PC-9 (cell line): ENCODE measurements at regions not wholly inside any gene's neighbourhood (a gene's known extent, or its start where the extent isn't known, plus 50 kb on each side); places are given as distances from the start of the nearest gene placed in this dataset.

Experiments used
- BruUV-seq: library from RNA; stranded (reverse); fragments of 400-500 nt; replicated peaks from 2 replicates; lab custom pipeline; 2021; lab: Mats Ljungman, UMichigan
- CTCF ChIA-PET: fragments of 300-600 bp; sonication (Branson Sonifier 250); formaldehyde crosslinking; loops from one replicate; lab custom pipeline; 2022; ENCODE audit warnings: antibody characterized with exemption; lab: Charles Lee
- POLR2A ChIA-PET: fragments of 300-600 bp; sonication (Branson Sonifier 250); formaldehyde crosslinking; loops from one replicate; lab custom pipeline; 2022; ENCODE audit warnings: antibody characterized with exemption; ENCODE audit not compliant: unreplicated experiment; lab: Charles Lee
- DNase-seq, 2 experiments: peaks; one replicate each; pipeline versions ENCODE4 v3.0.0 to v3.0.0-alpha.2; 2015 to 2022; ENCODE audit warnings: mixed read lengths in 1 of 2
- H2AFZ ChIP-seq: fragments of 200-600 bp; sonication (generic); 2 replicates; pipeline ENCODE4 v1.8.1; 2017; ENCODE audit warnings: antibody characterized with exemption
- H3F3A ChIP-seq: fragments of 200-600 bp; sonication (generic); 2 replicates; pipeline ENCODE4 v1.8.1; 2017; ENCODE audit warnings: antibody characterized with exemption, mild to moderate bottlenecking, low read depth; ENCODE audit not compliant: insufficient read depth
- H3K27ac ChIP-seq: fragments of 200-600 bp; sonication (generic); 2 replicates; pipeline ENCODE4 v1.6.1; 2016; ENCODE audit warnings: mixed run types
- H3K27me3 ChIP-seq: fragments of 200-600 bp; sonication (generic); 2 replicates; pipeline ENCODE4 v1.6.1; 2016; ENCODE audit warnings: low read depth, mixed run types; ENCODE audit not compliant: insufficient read depth
- H3K36me3 ChIP-seq: fragments of 200-600 bp; sonication (generic); 2 replicates; pipeline ENCODE4 v1.6.1; 2016; ENCODE audit warnings: low read depth, mixed run types
- H3K4me1 ChIP-seq: fragments of 200-600 bp; sonication (generic); replicated peaks from 2 replicates; pipeline ENCODE4 v1.6.1; 2016; ENCODE audit warnings: mixed run types; ENCODE audit not compliant: insufficient read depth
- H3K4me2 ChIP-seq: fragments of 200-600 bp; sonication (generic); 2 replicates; pipeline ENCODE4 v1.6.1; 2017; ENCODE audit warnings: mixed run types
- H3K4me3 ChIP-seq: fragments of 200-600 bp; sonication (generic); 2 replicates; pipeline ENCODE4 v1.6.1; 2016; ENCODE audit warnings: mixed run types
- H3K79me2 ChIP-seq: fragments of 200-600 bp; sonication (generic); 2 replicates; pipeline ENCODE4 v1.6.1; 2017; ENCODE audit warnings: low read depth, mixed run types
- H3K9me2 ChIP-seq: fragments of 200-600 bp; sonication (generic); 2 replicates; pipeline ENCODE4 v1.8.1; 2017; ENCODE audit warnings: mild to moderate bottlenecking; ENCODE audit not compliant: insufficient read depth
- H3K9me3 ChIP-seq: fragments of 200-600 bp; sonication (generic); 2 replicates; pipeline ENCODE4 v1.8.1; 2016; ENCODE audit warnings: low read depth; ENCODE audit not compliant: insufficient read depth
- H4K20me1 ChIP-seq: fragments of 200-600 bp; sonication (generic); 2 replicates; pipeline ENCODE4 v1.8.1; 2017; ENCODE audit not compliant: insufficient read depth
- CTCF ChIP-seq: fragments of 200-600 bp; sonication (generic); conservative IDR thresholded peaks from 2 replicates; pipeline ENCODE4 v1.6.1; 2017; ENCODE audit warnings: mixed run types, antibody characterized with exemption, mild to moderate bottlenecking, moderate library complexity
- EZH2 ChIP-seq: fragments of 200-600 bp; sonication (generic); IDR thresholded peaks from 2 replicates; pipeline ENCODE4 v1.8.0; 2017; ENCODE audit warnings: antibody characterized with exemption, low read depth
- intact Hi-C: fragments of 100-400 bp; cut with micrococcal nuclease; formaldehyde crosslinking; loops from one replicate; pipeline ENCODE4 v1.10.0; 2022; ENCODE audit not compliant: unreplicated experiment

- Histone ChIP-seq H3K9me2 (no peaks in the 10 kb centered on the region), H3F3A (peaks cover 3% of the 10 kb centered on the region; the same call in 1 of the 2 replicates), H3K4me1 (peaks cover 25% of the 10 kb centered on the region), H3K9me3 (no peaks in the 10 kb centered on the region), H3K36me3 (no peaks in the 10 kb centered on the region), H4K20me1 (no peaks in the 10 kb centered on the region), H3K27me3 (no peaks in the 10 kb centered on the region), H3K79me2 (no peaks in the 10 kb centered on the region), H2AFZ (no peak overlapping the region), H3K4me3 (no peak overlapping the region), H3K4me2 (no peak overlapping the region), H3K27ac (no peak overlapping the region)
- no TSS peak for BruUV-seq
- intact Hi-C loops = no loop called here
- CTCF ChIA-PET = no interaction called here
- POLR2A ChIA-PET = no interaction called here
- TF ChIP-seq EZH2 (no peak), CTCF (no peak)
- DNase-seq = no peak
These were observed 50.1 kb upstream of the POU5F2 start for GRCh38 chr5:93791518-93791972.
